ENCODE measurements at regions not wholly inside any gene's neighbourhood (a gene's known extent, or its start where the extent isn't known, plus 50 kb on each side); places are given as distances from the start of the nearest gene placed in this dataset.

GRCh38 chr6:40020166-40020565 is 85.9 kb upstream of the MOCS1 start:
- CTCF ChIA-PET = no interaction called here
- TF ChIP-seq SP1 (IDR thresholded peaks at IDR 0.05) (no peak), FOXA1 (IDR thresholded peaks at IDR 0.05) (no peak), FOXK2 (IDR thresholded peaks at IDR 0.05) (no peak)
- DNase-seq (ENCODE audit: extremely low spot score) = no peak
- POLR2A ChIA-PET = no interaction called here

- CTCF ChIA-PET = no interaction called here
- TF ChIP-seq SUZ12 (IDR thresholded peaks at IDR 0.05) = no peak
- TF ChIP-seq FOXK2 (IDR thresholded peaks at IDR 0.05) = no peak
- TF ChIP-seq CTBP1 (IDR thresholded peaks at IDR 0.05; ENCODE audit: borderline replicate concordance) = no peak
- TF ChIP-seq FOXM1 (IDR thresholded peaks at IDR 0.05; ENCODE audit: borderline replicate concordance) = no peak
- no peak for TF ChIP-seq ZNF384 (IDR thresholded peaks at IDR 0.05)
- TF ChIP-seq PKNOX1 (IDR thresholded peaks at IDR 0.05) = no peak
- TF ChIP-seq L3MBTL2 (conservative IDR thresholded peaks at IDR 0.05) = no peak
- TF ChIP-seq HDGF (IDR thresholded peaks at IDR 0.05; ENCODE audit: borderline replicate concordance) = no peak
- TF ChIP-seq NFRKB (IDR thresholded peaks at IDR 0.05) = no peak
- TF ChIP-seq LEF1 (IDR thresholded peaks at IDR 0.05; ENCODE audit: borderline replicate concordance) = no peak
- TF ChIP-seq FOXA1 (IDR thresholded peaks at IDR 0.05) = no peak
- no peak for TF ChIP-seq BHLHE40 (IDR thresholded peaks at IDR 0.05; ENCODE audit: borderline replicate concordance)
- no peak for TF ChIP-seq SP1 (IDR thresholded peaks at IDR 0.05)
- TF ChIP-seq ELF4 (IDR thresholded peaks at IDR 0.05) = no peak
- no peak for TF ChIP-seq ARNT (IDR thresholded peaks at IDR 0.05)
- no peak for DNase-seq (ENCODE audit: extremely low spot score)
- POLR2A ChIA-PET = no interaction called here
These were observed 81.3 kb upstream of the MOCS1 start for GRCh38 chr6:40015530-40015929.

GRCh38 chr6:40011844-40012243 is 77.6 kb upstream of the MOCS1 start:
- TF ChIP-seq ELF4 (IDR thresholded peaks at IDR 0.05) = no peak
- TF ChIP-seq FOXM1 (IDR thresholded peaks at IDR 0.05; ENCODE audit: borderline replicate concordance) = no peak
- TF ChIP-seq FOXA1 (IDR thresholded peaks at IDR 0.05) = no peak
- DNase-seq (ENCODE audit: extremely low spot score) = no peak

GRCh38 chr6:40000964-40001515 is 66.8 kb upstream of the MOCS1 start:
- TF ChIP-seq HDGF (IDR thresholded peaks at IDR 0.05; ENCODE audit: borderline replicate concordance) (no peak), NFRKB (IDR thresholded peaks at IDR 0.05) (no peak), SUZ12 (IDR thresholded peaks at IDR 0.05) (no peak), ELF4 (IDR thresholded peaks at IDR 0.05) (no peak), ZNF384 (IDR thresholded peaks at IDR 0.05) (no peak), FOXK2 (IDR thresholded peaks at IDR 0.05) (no peak), SP1 (IDR thresholded peaks at IDR 0.05) (no peak), PKNOX1 (IDR thresholded peaks at IDR 0.05) (no peak), FOXA1 (IDR thresholded peaks at IDR 0.05) (no peak), ARNT (IDR thresholded peaks at IDR 0.05) (no peak), L3MBTL2 (conservative IDR thresholded peaks at IDR 0.05) (no peak), FOXM1 (IDR thresholded peaks at IDR 0.05; ENCODE audit: borderline replicate concordance) (no peak), BHLHE40 (IDR thresholded peaks at IDR 0.05; ENCODE audit: borderline replicate concordance) (no peak), TARDBP (IDR thresholded peaks at IDR 0.05) (no peak), LEF1 (IDR thresholded peaks at IDR 0.05; ENCODE audit: borderline replicate concordance) (no peak)
- DNase-seq (ENCODE audit: extremely low spot score) = no peak
- CTCF ChIA-PET = no interaction called here
- POLR2A ChIA-PET = no interaction called here

More at GRCh38 chr6:40011844-40012243, 77.6 kb upstream of the MOCS1 start:
- CTCF ChIA-PET = no interaction called here
- POLR2A ChIA-PET = no interaction called here

GRCh38 chr6:39999006-39999867 is 65.0 kb upstream of the MOCS1 start:
- no peak for TF ChIP-seq SP1 (IDR thresholded peaks at IDR 0.05)
- no peak for TF ChIP-seq CTBP1 (IDR thresholded peaks at IDR 0.05; ENCODE audit: borderline replicate concordance)
- no peak for TF ChIP-seq SUZ12 (IDR thresholded peaks at IDR 0.05)
- no peak for TF ChIP-seq ELF4 (IDR thresholded peaks at IDR 0.05)
- TF ChIP-seq PKNOX1 (IDR thresholded peaks at IDR 0.05) = no peak
- TF ChIP-seq ARNT (IDR thresholded peaks at IDR 0.05) = no peak
- TF ChIP-seq L3MBTL2 (conservative IDR thresholded peaks at IDR 0.05) = no peak
- no peak for TF ChIP-seq HDGF (IDR thresholded peaks at IDR 0.05; ENCODE audit: borderline replicate concordance)
- TF ChIP-seq FOXK2 (IDR thresholded peaks at IDR 0.05) = no peak
- TF ChIP-seq NFRKB (IDR thresholded peaks at IDR 0.05) = no peak
- CTCF ChIA-PET = no interaction called here

GRCh38 chr6:39998126-39998525 is 63.9 kb upstream of the MOCS1 start:
- no peak for DNase-seq (ENCODE audit: extremely low spot score)
- no peak for TF ChIP-seq SUZ12 (IDR thresholded peaks at IDR 0.05)
- TF ChIP-seq ELF4 (IDR thresholded peaks at IDR 0.05) = no peak
- no peak for TF ChIP-seq PKNOX1 (IDR thresholded peaks at IDR 0.05)
- no peak for TF ChIP-seq FOXA1 (IDR thresholded peaks at IDR 0.05)
- POLR2A ChIA-PET = no interaction called here
- CTCF ChIA-PET = no interaction called here

More at GRCh38 chr6:39999006-39999867, 65.0 kb upstream of the MOCS1 start:
- no peak for DNase-seq (ENCODE audit: extremely low spot score)
- POLR2A ChIA-PET = no interaction called here
